ENCODE measurements at regions not wholly inside any gene's neighbourhood (a gene's known extent, or its start where the extent isn't known, plus 50 kb on each side); places are given as distances from the start of the nearest gene placed in this dataset.

DNA sequence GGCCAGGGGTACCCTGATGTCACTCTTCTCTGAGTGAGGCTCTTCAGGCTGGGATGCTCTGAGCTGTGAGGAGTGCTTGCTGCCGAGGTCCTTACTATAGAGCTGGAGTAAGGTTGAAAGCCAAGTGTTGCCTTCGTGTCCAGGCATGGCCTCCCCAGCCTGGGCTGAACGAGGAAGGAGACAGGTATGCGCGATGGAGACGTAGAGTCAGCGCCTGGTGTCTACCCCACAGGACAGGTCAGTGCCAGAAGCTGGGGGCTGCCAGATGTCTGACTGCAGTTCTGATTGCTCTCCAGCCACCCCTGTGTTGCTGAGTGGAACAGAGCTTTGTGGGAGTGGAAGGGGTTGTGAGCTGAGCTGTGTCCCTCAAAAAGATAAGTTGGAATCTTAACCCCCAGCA is 135.8 kb upstream of the AJAP1 start:
- no peaks in the 10 kb centered on the region for H3K36me3 ChIP-seq
- TF ChIP-seq CTCF (IDR thresholded peaks at IDR 0.05): no peak
- no peaks in the 10 kb centered on the region for H3K4me1 ChIP-seq (ENCODE audit: control insufficient read depth in 1 of 2, insufficient read depth in 1 of 2, low read depth in 1 of 2, low read length in 1 of 2)
- no peak overlapping the region for H3K4me3 ChIP-seq (ENCODE audit: low read depth in 1 of 2, low read length in 1 of 2)
- no peak overlapping the region for H3K27ac ChIP-seq
- H3K9me3 ChIP-seq: no peaks in the 10 kb centered on the region
- H3K27me3 ChIP-seq: no peaks in the 10 kb centered on the region

DNA sequence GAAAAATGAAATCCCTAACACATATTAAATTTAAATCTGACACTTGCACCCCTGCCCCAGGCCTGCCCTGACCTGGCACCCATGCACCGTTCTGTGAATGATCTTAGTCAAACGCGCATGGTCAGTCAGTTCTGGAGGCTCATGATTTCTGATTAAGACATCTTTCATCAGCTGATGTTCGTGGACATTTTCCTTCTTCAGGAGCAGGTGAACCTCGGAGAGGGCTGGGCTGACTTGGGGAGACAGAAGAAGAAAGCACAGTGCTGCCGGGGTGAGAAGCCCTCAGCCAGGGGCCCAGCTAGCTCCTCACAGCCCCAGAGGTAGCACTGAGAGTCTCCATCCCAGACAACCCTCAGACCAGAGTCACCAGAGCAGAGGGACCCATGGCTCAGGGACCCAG is 134.5 kb upstream of the AJAP1 start:
- H3K27me3 ChIP-seq: no peaks in the 10 kb centered on the region
- TF ChIP-seq CTCF (IDR thresholded peaks at IDR 0.05): no peak
- H3K36me3 ChIP-seq: no peaks in the 10 kb centered on the region
- H3K9me3 ChIP-seq: no peaks in the 10 kb centered on the region
- H3K27ac ChIP-seq: no peak overlapping the region
- H3K4me1 ChIP-seq (ENCODE audit: control insufficient read depth in 1 of 2, insufficient read depth in 1 of 2, low read depth in 1 of 2, low read length in 1 of 2): no peaks in the 10 kb centered on the region
- no peak overlapping the region for H3K4me3 ChIP-seq (ENCODE audit: low read depth in 1 of 2, low read length in 1 of 2)

DNA sequence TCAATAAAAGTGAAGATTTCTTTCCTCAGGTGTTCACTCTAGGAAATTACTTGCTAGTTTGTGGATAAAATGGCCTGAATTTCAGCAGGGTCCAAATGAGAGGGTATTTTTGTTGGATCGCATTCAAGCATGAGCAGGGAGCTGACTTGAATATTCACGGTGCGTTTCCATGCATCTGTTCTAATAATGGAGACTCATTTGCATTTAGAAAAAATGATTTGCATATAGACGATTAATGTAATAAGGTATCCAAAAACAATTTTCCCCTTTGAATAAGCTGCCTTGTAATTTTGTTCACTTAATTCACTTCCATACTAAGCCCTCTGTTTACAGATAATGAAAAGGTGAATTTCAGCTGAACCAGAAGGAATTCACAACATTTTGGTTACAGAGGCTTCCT is 130.9 kb upstream of the AJAP1 start:
- no peaks in the 10 kb centered on the region for H3K9me3 ChIP-seq
- no peak for TF ChIP-seq CTCF (IDR thresholded peaks at IDR 0.05)
- no peak overlapping the region for H3K27ac ChIP-seq
- H3K4me3 ChIP-seq (ENCODE audit: low read depth in 1 of 2, low read length in 1 of 2): no peak overlapping the region
- H3K4me1 ChIP-seq (ENCODE audit: control insufficient read depth in 1 of 2, insufficient read depth in 1 of 2, low read depth in 1 of 2, low read length in 1 of 2): no peaks in the 10 kb centered on the region
- H3K36me3 ChIP-seq: no peaks in the 10 kb centered on the region
- no peaks in the 10 kb centered on the region for H3K27me3 ChIP-seq

GRCh38 chr1:4526747-4527146 is 127.7 kb upstream of the AJAP1 start:
- Histone ChIP-seq H3K4me3 (ENCODE audit: low read depth in 1 of 2, low read length in 1 of 2) (no peak overlapping the region), H3K9me3 (no peaks in the 10 kb centered on the region), H3K36me3 (no peaks in the 10 kb centered on the region), H3K27me3 (no peaks in the 10 kb centered on the region), H3K4me1 (ENCODE audit: control insufficient read depth in 1 of 2, insufficient read depth in 1 of 2, low read depth in 1 of 2, low read length in 1 of 2) (no peaks in the 10 kb centered on the region), H3K27ac (no peak overlapping the region)
- TF ChIP-seq CTCF (IDR thresholded peaks at IDR 0.05): no peak

GRCh38 chr1:4527819-4528218 is 126.6 kb upstream of the AJAP1 start:
- Histone ChIP-seq H3K27me3 (no peaks in the 10 kb centered on the region), H3K9me3 (no peaks in the 10 kb centered on the region), H3K27ac (no peak overlapping the region), H3K36me3 (no peaks in the 10 kb centered on the region), H3K4me1 (ENCODE audit: control insufficient read depth in 1 of 2, insufficient read depth in 1 of 2, low read depth in 1 of 2, low read length in 1 of 2) (no peaks in the 10 kb centered on the region), H3K4me3 (ENCODE audit: low read depth in 1 of 2, low read length in 1 of 2) (no peak overlapping the region)
- no peak for TF ChIP-seq CTCF (IDR thresholded peaks at IDR 0.05)

GRCh38 chr1:4528590-4528989 is 125.8 kb upstream of the AJAP1 start:
- Histone ChIP-seq H3K36me3 (no peaks in the 10 kb centered on the region), H3K4me3 (ENCODE audit: low read depth in 1 of 2, low read length in 1 of 2) (no peak overlapping the region), H3K27me3 (no peaks in the 10 kb centered on the region), H3K9me3 (no peaks in the 10 kb centered on the region), H3K27ac (no peak overlapping the region), H3K4me1 (ENCODE audit: control insufficient read depth in 1 of 2, insufficient read depth in 1 of 2, low read depth in 1 of 2, low read length in 1 of 2) (no peaks in the 10 kb centered on the region)
- TF ChIP-seq CTCF (IDR thresholded peaks at IDR 0.05): no peak

Measured in neutrophil (primary cell).